Hepatic stellate cell (primary cell): ENCODE measurements at regions not wholly inside any gene's neighbourhood (a gene's known extent, or its start where the extent isn't known, plus 50 kb on each side); places are given as distances from the start of the nearest gene placed in this dataset.
"Not testable (repeated sequence)": the region's sequence is repeated elsewhere in the genome, so short reads cannot be mapped to it uniquely, and the experiment has no call there.

Source experiments
- DNase-seq: peaks from one replicate; pipeline ENCODE4 v3.0.0; 2011; ENCODE audit warnings: low spot score

DNA sequence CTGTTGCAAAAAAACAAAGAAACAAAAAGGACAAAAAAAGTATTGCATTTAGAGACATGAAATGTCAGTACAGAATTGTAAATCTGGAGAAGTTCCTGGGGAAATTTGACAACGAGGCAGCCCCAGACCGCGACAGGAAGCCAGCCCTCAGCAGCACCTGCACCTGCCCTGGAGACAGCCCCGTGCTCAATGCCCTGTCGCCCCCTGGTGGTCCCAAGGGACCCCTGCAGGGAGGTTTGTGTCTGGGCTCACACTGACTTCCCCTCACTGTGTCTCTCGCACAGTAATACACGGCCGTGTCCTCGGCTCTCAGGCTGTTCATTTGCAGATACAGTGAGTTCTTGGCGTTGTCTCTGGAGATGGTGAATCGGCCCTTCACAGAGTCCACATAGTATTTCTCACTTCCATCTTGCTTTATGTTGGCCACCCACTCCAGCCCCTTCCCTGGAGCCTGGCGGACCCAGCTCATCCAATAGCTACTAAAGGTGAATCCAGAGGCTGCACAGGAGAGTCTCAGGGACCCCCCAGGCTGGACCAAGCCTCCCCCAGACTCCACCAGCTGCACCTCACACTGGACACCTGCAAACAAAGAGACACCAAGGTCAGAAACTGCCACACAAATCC is 535.6 kb downstream of the TMEM121 start:
- not testable (repeated sequence) for DNase-seq

DNA sequence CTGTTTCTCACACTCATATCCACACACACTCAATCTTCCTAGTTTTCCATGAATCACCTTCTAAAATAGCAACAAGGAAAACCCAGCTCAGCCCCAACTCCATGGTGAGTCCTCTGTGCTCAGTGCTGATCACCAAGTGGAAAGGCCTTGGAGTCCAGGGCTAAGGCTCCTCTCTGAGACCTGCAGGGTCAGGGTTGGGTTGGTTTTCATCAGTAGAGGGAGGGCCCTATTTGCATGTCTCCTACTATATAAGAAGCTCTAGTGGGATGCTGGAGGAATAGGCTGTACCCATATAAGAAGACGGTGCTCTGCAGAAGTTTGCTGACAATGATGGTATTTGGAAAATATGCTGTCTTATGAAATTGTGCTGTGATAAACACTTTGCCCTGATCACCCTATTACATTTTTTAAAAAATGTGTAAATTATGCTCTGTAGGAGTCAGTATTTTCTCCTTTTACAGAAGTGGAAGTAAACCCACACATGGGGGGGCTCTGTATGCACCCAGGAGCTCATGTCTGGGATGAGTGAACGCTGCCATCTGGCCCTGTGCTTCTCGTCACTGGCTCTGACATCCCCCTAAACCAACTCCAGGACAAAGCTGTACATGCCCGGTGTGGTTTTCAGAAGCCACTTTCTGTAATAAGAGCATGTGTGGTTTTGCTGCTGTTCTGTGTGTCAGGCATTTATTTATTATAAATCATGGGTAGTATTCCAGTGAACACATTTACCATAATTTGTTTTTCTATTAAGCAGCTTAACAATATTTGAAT is 536.3 kb downstream of the TMEM121 start:
- no peak for DNase-seq

GRCh38 chr14:106067935-106068334 is 541.6 kb downstream of the TMEM121 start:
- DNase-seq: no peak

DNA sequence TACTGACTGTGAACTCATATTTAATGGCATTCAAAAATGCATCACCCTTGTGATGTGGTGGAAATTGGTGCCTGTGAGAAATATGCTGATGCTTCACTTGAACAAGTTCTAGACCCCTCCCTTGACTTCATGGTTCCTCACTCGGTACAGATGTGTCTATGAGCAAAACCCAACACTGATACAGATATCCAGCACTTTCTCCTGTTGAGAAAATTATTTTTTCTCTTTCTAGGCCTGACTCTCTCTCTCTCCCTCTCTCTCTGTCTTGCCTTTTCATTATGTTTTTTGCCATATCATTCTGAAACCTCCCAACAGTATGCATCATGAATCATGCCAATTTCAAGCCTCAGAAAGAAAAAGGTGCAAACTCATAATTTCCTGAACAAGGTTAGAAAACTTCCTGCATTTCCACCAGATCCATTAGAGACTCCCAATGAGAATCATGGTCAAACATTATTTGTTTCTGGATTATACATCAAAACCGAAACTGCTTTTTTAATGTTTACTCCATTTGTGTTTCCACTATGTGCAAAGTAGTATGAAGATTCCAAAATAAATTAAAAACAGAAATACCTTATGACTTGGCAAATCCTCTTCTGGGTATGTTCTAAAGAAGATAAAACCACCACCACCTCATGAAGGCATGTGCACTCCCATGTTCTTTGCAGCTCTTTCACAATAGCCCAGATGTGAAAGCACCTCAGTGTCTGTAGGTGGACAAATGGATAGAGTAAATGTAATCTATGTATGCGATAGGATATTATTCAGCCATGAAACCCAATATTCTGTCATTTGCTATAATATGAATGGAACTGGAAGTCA is 543.6 kb downstream of the TMEM121 start:
- no peak for DNase-seq

DNA sequence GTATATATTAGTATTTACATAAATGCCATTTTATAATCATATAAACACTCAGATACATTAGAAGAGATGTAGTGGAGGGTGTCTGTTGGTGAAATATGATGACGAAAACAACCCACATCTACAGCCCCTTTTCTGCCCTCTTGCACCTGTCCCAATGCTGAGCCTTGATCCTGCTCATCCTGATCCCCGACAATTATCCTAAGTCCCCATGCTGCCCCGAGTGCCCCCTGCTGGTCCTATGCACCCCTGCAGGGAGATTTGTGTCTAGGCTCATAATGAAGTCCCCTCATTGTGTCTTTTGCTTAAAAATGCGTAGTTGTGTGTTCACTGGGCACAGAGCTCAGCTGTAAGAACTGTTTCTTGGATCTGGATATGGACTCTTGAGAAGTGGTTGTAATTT is 554.5 kb downstream of the TMEM121 start:
- DNase-seq: no peak

- DNase-seq: not testable (repeated sequence)
Observed at GRCh38 chr14:106081721-106082120, 555.3 kb downstream of the TMEM121 start.

DNA sequence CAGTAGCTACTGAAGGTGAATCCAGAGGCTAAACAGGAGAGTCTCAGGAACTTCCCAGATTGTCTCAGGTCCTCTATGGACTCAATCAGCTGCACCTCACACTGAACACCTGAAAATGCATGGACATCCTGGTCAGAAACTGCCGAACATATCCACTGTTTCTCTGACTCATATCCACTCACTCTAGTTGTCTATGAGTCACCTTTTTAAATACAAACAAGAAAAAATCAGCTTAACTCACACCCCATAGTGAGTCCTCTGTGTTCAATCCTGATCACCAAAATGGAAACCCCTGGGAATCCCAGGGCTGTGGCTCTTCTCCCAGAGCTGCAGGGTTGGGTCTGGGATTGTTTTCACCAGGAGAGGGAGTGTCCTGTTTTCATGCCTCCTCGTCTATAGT is 556.7 kb downstream of the TMEM121 start:
- no peak for DNase-seq

DNA sequence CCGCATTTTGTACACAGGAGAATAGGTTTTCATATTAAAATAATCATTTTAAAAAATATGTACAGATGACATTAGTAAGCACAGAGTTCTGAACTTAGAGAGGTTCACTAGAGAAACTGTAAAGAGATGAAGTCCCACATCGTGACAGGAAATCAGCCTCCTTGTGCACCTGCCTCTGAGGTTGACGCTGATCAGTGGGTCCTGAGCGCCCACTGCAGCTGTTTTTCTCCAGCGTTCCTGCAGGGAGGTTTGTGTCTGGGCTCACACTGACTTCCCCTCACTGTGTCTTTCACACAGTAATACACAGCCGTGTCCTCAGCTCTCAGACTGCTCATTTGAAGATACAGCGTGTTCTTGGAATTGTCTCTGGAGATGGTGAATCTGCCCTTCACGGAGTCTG is 561.5 kb downstream of the TMEM121 start:
- no peak for DNase-seq

DNA sequence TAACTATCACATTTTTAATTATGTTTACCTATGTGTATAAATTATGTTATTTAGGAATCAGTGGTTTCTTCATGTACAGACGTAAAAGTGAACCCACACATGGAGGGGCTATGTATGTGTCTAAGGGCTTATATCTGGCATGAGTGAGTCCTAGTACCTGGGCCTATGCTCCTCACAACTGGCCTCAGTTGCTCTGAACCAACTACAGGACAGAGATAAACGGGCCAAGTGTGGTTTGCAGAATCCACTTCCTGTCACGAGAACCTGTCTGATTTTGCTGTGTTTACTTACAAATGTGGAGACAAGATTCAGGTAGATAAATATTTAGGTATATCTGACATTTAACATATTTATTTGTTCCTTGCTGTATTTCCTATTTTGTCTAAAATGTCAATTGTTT is 562.5 kb downstream of the TMEM121 start:
- not testable (repeated sequence) for DNase-seq

DNA sequence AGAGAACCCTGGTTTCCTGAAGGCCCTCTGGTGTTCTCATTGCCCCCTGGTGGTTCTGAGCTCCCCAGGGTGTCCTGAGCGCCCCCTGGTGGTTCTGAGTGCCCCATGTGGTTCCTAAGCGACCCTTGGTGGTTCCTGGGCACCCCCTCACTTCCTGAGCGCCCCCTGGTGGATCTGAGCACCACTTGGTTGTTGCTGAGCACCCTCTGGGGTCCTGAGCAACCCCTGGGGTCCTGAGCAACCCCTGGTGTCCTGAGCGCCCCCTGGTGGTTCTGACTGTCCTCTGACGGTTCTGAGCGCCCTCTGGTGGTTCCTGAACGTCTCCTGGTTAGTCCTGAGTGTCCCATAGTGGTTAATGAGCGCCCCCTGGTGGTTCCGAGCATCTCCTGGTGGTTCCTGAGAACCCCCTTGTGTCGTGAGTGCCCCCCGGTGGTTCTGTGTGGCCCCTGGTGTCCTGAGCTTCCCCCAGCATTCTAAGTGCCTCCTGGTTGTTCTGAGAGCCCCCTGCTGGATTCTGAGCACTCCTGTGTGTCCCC is 568.3 kb downstream of the TMEM121 start:
- DNase-seq: no peak

DNA sequence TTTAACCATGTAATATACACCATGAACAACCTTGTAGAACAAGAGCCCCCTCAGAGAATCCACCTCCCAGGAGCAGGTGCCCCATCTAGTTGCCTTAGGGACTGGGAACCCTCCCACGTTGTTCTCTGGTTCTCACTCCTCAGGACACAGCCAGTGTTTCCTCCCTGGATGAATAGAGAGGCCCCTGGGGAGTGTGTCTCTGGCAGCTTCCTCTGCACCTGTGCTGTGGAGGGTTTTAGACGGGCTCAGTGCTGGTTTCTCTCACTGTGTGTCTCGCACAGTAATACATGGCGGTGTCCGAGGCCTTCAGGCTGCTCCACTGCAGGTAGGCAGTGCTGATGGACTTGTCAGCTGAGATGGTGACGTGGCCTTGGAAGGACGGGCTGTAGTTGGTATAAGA is 581.3 kb downstream of the TMEM121 start:
- DNase-seq: no peak

DNA sequence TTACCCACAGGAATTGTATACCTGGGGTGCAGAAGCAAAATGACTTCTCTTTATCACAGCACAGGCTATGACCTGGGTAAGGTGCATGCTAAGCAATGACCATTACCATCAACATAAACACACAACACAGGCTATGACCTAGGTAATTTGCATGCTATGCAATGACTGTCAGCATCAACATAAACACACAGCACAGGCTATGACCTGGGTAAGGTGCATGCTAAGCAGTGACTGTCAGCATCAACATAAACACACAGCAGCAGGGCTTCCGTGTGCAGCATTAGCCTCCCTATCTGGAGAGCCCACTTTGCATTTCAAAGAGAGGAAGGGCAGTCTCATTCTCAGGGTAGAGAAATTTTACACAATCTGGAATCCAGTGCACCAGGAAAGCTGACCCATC is 583.0 kb downstream of the TMEM121 start:
- no peak for DNase-seq

GRCh38 chr14:106115401-106115800 is 589.0 kb downstream of the TMEM121 start:
- DNase-seq: no peak

- not testable (repeated sequence) for DNase-seq
Observed at GRCh38 chr14:106116339-106116930, 590.1 kb downstream of the TMEM121 start.

- no peak for DNase-seq
Observed at GRCh38 chr14:106120101-106120500, 593.7 kb downstream of the TMEM121 start.

DNA sequence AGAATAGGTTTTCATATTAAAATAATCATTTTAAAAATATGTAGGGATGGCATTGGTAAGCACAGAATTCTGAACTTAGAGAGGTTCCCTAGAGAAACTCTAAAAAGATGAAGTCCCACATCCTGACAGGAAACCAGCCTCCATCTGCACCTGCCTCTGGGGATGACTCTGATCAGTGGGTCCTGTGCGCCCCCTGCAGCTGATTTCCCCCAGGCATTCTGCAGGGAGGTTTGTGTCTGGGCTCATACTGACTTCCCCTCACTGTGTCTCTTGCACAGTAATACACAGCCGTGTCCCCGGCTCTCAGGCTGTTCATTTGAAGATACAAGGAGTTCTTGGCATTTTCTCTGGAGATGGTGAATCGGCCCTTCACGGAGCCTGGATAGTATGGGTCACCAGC is 602.9 kb downstream of the TMEM121 start:
- DNase-seq: no peak

- DNase-seq: not testable (repeated sequence)
Observed at GRCh38 chr14:106129904-106130661, 603.7 kb downstream of the TMEM121 start.

DNA sequence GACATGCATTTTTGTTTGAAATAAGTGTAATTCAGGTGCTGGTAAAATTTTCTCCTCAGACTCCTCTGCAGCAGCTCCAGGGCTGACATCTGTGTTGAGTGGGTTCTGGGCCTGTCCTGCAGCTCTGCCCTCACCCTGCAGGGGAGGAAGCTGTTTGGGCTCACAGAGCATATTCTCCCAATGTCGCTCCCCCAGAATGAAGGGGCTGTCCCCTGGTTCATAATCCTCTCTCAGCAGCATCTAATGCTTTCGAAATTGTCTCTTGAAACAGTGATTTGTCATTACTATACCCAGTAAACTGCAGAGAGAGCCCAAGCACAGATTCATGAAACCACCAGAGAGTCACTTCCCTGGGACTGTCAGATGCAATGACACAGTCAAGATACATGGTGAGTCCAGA is 606.7 kb downstream of the TMEM121 start:
- not testable (repeated sequence) for DNase-seq

- no peak for DNase-seq
Observed at GRCh38 chr14:106134886-106135285, 608.5 kb downstream of the TMEM121 start.

GRCh38 chr14:106141242-106142220 is 615.1 kb downstream of the TMEM121 start:
- no peak for DNase-seq
